ENCODE measurements at regions not wholly inside any gene's neighbourhood (a gene's known extent, or its start where the extent isn't known, plus 50 kb on each side); places are given as distances from the start of the nearest gene placed in this dataset.
"Not testable (repeated sequence)": the region's sequence is repeated elsewhere in the genome, so short reads cannot be mapped to it uniquely, and the experiment has no call there.

DNA sequence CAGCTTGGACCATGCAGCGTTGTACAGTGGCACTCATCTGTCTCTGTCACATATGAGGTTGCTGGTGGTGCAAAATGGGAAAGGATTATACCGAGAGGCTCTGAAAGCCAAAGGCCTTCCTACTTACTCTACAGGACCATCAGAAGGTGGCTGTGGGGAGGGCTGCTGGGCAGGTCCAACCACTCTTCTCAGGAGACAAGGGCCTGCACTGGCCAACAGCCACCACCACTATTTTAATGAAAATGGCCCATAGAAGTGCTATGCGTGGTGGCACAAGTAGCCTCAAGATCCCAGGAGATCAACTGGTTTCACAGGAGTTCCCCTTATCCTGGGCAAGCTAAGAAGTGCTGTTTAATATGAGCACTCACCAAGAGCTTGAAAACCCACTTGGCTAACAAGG is 52.3 kb downstream of the MRPL57 start:
- no peak for DNase-seq

DNA sequence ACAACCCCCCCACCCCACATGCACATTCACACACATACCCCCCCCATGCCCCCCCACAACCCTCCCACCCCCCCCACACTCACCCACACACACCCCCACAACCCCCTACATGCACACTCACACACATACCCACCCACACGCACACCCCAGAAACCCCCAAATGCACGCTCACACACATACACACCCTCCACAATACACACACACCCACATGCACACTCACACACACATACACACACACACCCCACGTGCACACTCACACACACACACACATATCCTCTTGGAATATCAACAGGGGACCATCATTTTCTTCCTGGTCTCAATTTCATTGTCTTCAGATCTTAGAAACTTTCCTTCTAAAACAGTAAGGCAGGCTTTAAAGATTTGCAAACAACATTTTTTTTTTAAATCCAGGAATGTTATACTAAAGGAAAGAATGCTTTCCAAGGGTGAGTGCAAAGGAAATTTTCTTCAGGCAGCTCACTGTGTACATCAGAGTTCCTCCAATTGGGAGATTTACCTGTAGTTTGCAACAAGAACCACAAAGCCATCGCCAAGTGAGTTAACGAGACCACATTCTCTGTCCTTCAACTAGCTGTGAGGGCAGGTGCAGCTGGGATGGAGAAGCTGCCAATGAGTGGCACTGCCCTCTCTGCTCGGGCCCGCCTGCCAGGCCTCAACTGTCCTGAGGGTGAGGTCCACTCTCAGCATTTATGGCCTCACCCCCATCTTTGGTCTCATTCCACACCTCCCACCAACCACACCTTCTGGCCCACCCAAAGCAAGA is 53.0 kb downstream of the MRPL57 start:
- no peak for DNase-seq

DNA sequence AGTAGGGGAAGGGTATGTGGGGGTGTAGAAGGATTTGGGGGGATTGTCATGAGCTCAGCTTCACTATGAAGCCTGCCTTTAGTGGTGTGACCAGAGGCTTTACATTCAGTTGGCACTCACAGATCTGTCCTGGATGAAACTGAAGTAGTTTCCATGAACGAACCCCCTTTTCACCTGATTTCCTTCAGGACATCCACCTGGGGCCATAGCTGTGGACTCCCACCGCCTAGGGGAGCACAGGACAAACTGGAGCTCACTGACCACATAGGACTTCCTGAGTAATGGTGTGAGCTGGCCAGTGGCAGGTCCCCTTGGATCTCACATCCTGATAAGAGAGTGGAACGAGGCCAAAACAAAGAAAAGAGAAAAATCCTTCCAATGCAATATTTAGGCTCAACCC is 54.1 kb downstream of the MRPL57 start:
- no peak for DNase-seq

DNA sequence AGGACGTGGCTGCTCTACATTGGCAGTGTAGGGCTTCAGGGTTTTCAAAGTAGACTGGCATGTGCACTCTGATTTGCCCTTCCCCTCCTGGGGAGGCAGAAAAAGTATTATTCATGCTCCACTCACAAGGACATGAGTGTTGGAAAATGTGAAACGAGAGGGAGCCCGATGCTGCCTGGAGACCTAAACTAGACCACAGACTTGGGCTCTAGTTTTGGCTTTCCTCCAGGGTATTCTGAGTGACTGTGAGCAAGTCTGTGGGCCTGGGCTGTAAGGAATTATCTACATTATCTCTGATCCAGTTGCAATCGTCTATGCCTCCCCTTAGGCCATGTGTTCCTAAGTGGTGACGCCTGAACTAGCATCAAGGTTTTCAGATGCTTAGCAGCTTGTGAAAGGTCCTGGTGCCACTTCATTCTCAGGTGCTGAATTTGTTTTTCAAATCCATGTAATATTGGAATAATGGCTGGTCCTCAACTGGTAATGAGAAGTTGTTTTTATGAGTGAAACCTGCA is 55.0 kb downstream of the MRPL57 start:
- DNase-seq = no peak

DNA sequence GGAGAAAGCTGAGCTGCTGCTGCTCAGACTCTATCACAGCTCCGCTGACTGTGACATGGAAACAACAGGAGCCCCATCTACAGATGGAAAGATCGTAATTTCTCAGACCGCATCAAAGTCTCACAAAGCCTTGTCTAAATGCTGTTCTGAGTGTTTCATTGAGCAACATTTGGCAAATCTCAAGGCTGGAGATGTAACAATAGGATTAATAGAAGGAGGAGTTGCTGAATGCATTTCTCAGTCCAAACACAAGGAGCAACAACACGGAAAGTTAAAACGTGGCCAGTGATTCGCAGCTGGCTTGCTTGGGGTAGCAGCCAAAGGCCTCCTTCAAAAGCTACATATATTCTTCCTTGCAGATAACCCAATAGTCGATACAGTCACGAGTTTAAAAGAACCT is 55.7 kb downstream of the MRPL57 start:
- DNase-seq = no peak

DNA sequence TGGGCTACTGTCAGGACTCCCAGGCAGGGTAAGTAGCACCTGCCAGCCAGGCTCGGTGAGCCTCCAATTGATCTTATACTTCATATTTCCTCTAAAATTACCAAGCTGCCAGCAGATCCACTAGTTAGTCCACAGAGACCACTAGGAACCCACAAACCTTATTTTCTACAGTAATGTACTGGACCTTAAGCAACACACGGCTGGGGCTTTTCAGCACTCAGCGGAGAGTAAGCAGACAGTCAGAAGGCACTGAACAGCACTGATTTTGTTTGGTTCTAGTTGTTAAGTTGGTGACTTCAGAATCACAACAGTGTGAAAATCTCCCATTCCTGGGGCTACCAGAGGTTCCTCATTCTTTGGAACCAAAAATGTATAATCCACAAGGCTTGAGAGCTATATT is 56.1 kb downstream of the MRPL57 start:
- no peak for DNase-seq

DNA sequence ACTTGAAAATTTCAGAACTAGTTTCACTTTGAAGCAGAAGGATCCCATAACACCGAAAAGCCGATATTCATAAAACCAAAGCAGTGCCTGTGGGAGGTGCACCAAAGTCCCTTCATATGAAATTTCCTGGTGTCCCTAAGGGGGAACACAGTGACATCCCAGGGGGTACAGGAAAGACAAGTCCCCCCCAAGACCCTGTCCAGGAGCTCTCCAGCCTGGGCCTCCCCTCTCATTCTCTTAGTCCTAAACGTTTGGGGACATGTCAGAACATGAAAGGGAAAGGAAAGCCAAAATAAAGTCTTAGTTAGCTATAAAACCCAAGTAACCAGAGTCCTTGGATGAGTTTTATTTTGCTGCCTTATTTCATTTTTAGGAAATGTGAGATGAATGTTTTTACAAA is 56.6 kb downstream of the MRPL57 start:
- no peak for DNase-seq

DNA sequence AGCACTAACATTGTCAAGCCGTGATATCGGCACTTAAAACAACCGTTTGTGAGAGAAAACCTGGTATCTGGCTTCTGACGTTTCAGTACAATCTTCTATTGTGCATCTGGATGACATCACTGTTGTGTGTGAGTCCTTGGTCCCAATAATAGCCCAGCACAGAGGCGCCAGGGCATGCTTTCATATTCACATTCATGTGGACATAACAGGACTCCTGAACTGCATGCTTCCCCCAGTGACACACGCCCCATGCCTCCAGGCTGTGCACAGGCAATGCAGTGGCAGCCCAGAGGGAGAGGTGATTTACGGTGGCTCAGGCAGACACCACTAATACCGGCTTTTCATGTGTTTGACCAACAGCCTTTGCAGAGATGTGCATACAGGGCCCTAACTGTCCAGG is 58.1 kb downstream of the MRPL57 start:
- DNase-seq = no peak

DNA sequence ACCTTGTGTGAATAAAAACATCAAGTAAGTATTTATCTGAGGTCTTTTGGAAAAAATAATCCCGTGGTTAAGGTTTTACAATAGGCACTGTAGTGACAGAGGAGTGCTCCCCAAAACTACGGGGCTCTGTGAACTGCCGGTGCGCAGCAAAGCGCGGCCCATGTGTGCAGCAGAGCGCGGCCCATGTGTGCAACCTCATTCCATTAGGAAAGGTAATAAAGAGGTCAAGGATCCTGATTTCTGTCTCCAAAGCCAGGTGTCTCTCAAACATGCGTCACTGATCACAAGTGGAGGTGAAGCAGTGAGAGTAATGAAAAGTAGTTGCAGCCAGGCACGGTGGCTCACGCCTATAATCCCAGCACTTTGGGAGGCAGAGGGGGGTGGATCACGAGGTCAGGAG is 58.7 kb downstream of the MRPL57 start:
- DNase-seq = peak; percentile 13

DNA sequence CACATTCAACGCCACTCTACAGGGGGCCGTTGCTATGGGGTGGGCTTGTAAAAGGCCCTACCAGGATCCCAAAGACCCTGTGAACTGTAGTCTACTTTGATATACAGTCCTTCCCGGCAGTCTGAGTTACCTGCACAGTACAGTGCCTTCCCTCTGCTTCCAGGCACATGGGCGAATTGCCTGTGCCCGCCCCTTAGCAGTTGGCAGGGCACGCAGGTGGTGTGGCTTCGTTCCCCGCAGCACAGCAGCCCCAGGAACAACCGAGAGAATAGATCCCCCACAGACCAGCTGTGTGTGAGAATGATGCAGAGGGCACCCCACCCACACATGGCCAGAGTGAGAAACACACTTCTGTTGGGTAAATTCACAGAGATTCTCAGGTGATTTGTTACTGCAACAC is 60.6 kb downstream of the MRPL57 start:
- no peak for DNase-seq

DNA sequence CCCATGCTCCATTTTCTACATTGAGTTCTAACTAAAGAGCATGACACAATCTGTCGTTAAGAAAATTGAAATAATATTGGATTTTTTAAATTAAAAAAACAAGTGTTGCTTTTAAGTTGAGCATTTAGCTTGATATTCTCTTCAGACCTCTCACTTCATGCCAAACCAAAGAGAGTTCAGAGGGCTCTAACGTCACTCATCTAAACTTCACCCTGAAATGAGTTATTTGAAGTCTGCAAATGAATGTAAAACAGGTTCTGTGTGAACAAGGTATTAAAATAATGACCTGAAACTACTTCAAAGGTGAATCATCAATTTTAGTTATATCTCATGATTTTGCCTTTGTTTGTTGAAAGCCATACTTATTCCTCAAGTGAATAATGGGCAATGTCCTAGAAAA is 61.8 kb downstream of the MRPL57 start:
- no peak for DNase-seq

DNA sequence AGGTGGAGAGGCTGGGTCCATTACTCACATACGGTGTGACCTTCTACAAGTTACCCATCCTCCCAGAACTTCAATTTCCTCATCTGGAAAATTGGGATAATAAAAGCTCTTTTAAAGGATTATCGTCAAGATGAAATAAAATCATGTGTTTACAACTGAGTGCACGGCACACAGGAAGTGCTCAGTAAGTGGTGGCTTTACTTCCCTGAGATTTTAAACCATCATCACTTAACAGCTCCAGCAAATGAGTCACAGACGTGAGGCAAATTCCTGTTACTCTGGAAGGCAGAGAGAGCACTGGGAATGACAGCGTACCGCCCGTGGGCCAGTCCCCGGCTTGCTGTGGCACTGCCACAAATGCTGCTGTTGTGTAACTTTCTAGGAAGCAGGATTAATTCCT is 64.1 kb downstream of the MRPL57 start:
- DNase-seq = no peak

DNA sequence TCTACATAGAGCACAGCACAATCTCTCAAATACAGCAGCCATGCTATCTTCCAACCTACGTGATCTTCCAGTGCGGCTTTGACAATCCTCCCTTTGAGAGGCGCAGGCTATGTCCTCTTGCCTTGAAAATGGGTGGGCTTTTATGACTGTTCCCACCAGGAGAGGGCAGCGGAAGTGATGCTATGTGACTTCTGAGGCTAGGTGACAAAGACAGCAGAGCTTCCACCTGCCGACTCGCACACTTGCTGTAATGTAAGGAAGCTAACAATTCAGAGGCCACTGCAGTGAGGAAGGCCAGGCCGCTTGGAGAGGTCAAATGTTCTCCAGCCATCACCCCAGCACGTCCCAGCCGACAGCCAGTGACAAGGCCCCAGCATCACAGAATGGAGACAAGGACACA is 65.8 kb downstream of the MRPL57 start:
- no peak for DNase-seq

DNA sequence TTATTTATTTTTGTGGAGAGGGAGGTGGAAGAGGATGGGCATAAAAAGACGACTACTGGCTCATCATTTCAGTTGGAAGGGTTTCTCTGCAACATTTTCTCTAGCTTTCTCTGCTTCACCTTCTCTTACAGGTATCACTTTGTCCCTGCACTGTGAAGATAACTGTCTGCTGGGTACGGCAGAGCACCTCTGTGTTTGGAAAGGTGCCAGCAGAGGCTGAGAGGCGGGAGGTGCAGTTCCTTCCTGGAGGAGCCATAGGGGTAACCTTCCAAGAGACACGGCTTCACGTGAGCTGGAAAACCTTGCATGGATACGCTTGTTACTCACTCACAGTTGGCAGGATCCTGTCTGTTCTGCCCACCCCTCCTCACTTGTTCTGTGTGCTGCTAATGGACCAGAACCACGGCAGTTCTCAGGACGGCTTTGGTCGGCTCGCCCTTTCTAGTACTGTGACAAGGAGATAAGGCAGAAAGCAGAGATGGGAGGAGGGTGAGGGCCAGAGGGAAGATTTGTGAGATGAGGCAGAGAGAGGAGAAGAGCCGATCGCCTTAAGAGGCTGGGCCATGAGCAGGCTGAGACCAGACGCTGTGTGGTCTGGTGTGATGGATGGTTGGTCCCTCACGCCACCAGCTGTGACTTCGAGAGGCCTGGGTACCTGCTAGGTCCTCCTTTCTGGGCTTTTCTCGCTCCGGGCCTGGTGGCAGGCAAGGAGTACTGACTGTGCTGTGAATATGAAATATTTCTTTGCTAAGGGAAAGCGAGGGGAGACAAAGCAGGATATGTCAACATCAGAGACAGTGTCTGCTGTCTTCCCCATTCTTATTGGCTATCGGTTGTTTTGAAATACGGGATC is 66.8 kb downstream of the MRPL57 start:
- peak; percentile 19 for DNase-seq

DNA sequence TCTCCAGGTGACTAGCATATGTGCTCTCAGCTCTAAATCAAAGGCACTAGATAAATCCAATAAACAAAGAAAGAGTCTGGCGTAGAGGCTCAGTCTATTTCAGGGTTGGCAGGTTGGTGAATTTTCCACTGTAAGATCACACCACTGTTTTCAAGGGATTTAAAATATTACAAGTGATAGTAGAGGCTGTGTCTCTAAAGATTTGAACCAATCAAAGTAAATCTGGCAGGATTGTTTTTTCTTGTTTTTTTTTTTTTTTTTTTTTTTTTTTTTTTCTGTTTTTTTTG is 67.4 kb downstream of the MRPL57 start:
- not testable (repeated sequence) for DNase-seq

DNA sequence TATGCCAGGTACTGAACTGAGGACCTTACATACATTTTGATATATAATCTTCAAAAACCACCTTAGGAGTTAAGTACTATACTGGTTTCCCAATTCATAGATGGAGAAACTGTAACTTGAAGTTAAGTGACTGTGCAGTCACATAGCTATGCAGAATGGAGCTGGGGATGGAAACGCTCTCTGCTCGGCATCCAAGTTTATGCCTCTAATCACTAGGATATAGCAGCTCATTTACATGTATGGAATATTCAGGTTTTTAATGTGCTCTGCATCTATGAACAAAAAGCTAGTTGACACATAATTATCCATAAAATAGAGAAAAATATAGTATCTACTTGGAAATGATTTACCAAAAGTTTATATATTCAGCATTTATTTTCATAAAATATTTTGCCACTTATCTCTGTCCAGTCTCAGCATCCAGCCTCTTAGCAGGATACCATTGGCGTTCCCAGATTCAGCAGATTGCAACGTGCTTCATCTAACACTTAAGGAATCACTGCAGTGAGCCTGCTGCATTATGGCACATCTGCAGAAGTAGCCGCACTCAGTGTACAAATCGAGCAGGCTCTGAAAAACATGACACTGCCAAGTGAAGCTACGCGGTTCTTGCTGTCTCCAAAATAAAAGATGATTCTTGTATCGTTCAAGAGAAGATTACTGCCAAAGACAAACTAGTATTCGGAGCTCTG is 70.4 kb downstream of the MRPL57 start:
- DNase-seq = no peak

DNA sequence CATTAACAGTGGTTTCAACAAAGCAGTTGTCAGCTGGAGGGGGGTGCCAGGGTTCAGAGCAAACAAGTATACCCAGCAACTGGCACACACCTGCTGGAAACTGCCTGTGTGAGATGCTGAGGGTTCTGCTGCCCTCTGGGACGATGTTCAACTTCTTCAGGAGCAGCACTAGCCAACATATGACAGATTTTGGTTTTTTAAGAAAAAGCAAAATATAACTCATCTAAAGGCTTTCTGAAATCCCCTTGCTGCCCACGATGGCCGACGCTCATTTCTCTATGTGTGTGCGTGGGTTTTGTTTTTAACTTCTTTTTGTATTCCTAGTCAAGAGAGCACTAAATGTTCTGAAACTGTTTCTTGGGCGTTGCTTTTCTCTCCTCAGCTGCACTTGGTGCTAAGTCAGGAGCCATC is 79.9 kb downstream of the MRPL57 start:
- DNase-seq = no peak

DNA sequence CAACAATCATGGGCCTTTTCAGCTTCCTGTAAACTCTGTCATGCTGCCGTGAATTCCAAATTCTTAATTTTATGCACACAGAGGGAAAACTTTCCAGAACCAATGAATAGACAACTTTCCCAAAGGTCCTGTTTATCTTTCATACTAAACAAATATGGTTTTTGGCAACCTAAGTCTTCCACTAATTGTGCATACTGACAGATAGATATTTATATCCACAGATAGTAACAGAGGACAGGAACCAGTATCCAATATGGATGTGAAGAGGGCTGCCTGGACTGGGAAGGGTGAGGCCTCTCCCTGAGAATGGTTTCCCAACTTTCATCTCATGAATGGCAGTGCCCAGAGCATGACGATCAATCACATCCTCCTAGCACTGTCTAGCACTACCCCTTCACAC is 80.4 kb downstream of the MRPL57 start:
- no peak for DNase-seq

DNA sequence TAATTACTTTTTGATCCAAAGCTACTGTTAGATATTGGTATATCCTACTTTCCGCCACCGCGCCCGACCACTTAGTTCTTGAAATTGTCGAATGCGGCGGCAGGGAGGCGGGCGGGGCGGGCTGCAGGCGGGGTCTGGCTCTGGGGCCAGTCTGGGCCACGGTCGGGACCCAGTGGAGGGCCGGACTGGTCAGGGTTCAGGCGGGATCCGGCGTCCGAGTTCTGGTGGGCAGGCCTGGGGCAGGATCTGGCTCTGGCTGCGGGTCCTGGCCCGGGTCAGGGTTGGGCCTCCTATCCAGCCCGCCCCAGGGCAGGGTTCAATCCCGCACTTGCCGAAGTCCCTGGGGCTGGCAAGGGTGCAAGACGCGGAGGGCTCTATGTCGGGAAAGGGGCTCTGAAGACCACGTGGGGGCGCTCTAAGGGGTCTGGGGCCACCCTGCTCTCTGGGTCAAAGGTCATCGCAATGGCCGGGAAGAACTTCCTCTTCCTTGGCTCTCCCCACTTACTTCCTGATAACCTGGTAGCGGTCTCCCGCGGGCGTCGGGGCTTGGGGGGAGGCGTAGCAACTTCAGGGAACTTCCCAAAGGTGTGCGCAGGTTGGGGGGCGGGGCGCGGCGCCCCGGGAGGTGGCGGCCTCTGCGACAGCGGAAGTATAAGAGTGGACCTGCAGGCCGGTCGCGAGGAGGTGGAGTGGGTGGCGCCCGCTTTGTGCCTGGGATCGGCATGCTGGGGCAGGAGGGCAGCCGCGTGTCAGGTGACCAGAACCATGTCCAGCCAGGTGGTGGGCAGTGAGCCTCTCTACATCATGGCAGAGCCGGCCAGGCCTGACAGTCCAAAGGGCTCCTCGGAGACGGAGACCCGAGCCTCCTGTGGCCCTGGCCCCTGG is 83.4 kb downstream of the MRPL57 start:
- DNase-seq = no peak

DNA sequence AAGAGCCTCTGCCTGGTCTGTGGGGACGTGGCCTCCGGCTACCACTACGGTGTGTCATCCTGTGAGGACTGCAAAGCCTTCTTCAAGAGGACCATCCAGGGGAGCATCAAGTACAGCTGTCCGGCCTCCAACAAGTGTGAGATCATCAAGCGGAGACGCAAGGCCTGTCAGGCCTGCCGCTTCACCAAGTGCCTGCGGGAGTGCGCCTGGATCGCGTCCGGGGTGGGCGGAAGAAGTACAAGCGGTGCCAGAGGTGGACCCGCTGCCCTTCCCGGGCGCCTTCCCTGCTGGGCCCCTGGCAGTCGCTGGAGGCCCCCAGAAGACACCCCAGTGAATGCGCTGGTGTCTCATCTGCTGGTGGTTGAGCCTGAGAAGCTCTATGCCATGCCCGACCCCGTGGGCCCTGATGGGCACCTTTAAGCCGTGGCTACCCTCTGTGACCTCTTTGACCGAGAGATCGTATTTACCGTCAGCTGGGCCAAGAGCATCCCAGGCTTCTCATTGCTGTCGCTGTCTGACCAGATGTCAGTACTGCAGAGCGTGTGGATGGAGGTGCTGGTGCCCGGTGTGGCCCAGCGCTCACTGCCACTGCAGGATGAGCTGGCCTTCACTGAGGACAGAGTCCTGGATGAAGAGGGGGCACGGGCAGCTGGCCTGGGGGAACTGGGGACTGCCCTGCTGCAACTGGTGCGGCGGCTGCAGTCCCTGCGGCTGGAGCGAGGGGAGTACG is 84.3 kb downstream of the MRPL57 start:
- DNase-seq = not testable (repeated sequence)

DNA sequence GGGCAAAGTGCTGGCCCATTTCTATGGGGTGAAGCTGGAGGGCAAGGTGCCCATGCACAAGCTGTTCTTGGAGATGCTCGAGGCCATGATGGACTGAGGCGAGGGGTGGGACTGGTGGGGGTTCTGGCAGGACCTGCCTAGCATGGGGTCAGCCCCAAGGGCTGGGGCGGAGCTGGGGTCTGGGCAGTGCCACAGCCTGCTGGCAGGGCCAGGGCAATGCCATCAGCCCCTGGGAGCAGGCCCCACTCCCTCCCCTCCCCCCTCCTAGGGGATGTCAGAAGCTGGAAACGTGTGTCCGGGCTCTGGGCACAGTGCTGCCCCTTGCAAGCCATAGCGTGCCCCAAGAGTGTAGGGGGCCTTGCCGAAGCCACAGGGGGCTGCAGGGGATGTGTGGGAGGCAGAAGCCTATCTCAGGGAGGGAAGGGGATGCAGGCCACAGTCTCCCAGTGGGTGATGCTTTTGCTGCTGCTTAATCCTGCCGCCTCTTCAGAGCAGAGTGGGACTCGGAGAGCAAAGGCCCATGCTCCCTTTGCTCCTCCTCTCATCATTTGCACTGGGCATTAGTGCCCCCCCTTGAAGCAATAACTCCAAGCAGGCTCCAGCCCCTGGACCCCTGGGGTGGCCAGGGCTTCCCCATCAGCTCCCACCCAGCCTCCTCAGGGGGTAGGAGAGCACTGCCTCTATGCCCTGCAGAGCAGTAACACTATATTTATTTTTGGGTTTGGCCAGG is 85.2 kb downstream of the MRPL57 start:
- DNase-seq = not testable (repeated sequence)
